GM19438 (cell line): ENCODE measurements at regions not wholly inside any gene's neighbourhood (a gene's known extent, or its start where the extent isn't known, plus 50 kb on each side); places are given as distances from the start of the nearest gene placed in this dataset.

Source experiments
- ATAC-seq: cut with Tn5 transposase; IDR thresholded peaks from one replicate; pipeline ENCODE4 v1.9.1; 2021; ENCODE audit warnings: low read depth; ENCODE audit not compliant: unreplicated experiment

- ATAC-seq, result no peak
Observed at GRCh38 chr7:15874774-15875173, 188.3 kb upstream of the MEOX2 start.

- ATAC-seq, result no peak
Observed at GRCh38 chr7:15870347-15870746, 183.9 kb upstream of the MEOX2 start.

- ATAC-seq, result no peak
Observed at GRCh38 chr7:15867441-15867840, 181.0 kb upstream of the MEOX2 start.

- no peak for ATAC-seq
Observed at GRCh38 chr7:15866753-15867152, 180.3 kb upstream of the MEOX2 start.

- no peak for ATAC-seq
Observed at GRCh38 chr7:15864626-15864991, 178.1 kb upstream of the MEOX2 start.

GRCh38 chr7:15863951-15864625 lies 177.6 kb upstream of the MEOX2 start:
- ATAC-seq, result no peak

GRCh38 chr7:15862781-15863165 lies 176.3 kb upstream of the MEOX2 start:
- ATAC-seq, result no peak

GRCh38 chr7:15862016-15862780 lies 175.7 kb upstream of the MEOX2 start:
- no peak for ATAC-seq

GRCh38 chr7:15860264-15860949 lies 173.9 kb upstream of the MEOX2 start:
- no peak for ATAC-seq

GRCh38 chr7:15857026-15857425 lies 170.5 kb upstream of the MEOX2 start:
- no peak for ATAC-seq

GRCh38 chr7:15856311-15856710 lies 169.8 kb upstream of the MEOX2 start:
- ATAC-seq, result no peak

GRCh38 chr7:15855525-15856109 lies 169.1 kb upstream of the MEOX2 start:
- ATAC-seq, result no peak

- no peak for ATAC-seq
Observed at GRCh38 chr7:15854841-15855524, 168.5 kb upstream of the MEOX2 start.

- ATAC-seq, result no peak
Observed at GRCh38 chr7:15853832-15854470, 167.5 kb upstream of the MEOX2 start.

- no peak for ATAC-seq
Observed at GRCh38 chr7:15851201-15851600, 164.7 kb upstream of the MEOX2 start.

GRCh38 chr7:15848901-15849300 lies 162.4 kb upstream of the MEOX2 start:
- no peak for ATAC-seq

GRCh38 chr7:15848362-15848761 lies 161.9 kb upstream of the MEOX2 start:
- ATAC-seq, result no peak

GRCh38 chr7:15845868-15846267 lies 159.4 kb upstream of the MEOX2 start:
- ATAC-seq, result no peak

- no peak for ATAC-seq
Observed at GRCh38 chr7:15845461-15845860, 159.0 kb upstream of the MEOX2 start.

- no peak for ATAC-seq
Observed at GRCh38 chr7:15839416-15840100, 153.1 kb upstream of the MEOX2 start.
